Osteocyte (in vitro differentiated cells): ENCODE measurements at regions not wholly inside any gene's neighbourhood (a gene's known extent, or its start where the extent isn't known, plus 50 kb on each side); places are given as distances from the start of the nearest gene placed in this dataset.

Source experiments
- DNase-seq: peaks from one replicate; pipeline ENCODE4 v3.0.0; 2021; ENCODE audit warnings: mixed read lengths; ENCODE audit not compliant: unreplicated experiment; ENCODE audit errors: extremely low spot score
- H3K27ac Mint-ChIP-seq: one replicate; pipeline ENCODE4 v1.8.0; 2021; ENCODE audit warnings: mild to moderate bottlenecking, mixed read lengths; ENCODE audit not compliant: unreplicated experiment
- H3K27me3 Mint-ChIP-seq: one replicate; pipeline ENCODE4 v1.8.0; 2021; ENCODE audit warnings: mixed read lengths; ENCODE audit not compliant: unreplicated experiment
- H3K36me3 Mint-ChIP-seq: one replicate; pipeline ENCODE4 v1.8.0; 2021; ENCODE audit warnings: mixed read lengths; ENCODE audit not compliant: unreplicated experiment
- H3K4me1 Mint-ChIP-seq: one replicate; pipeline ENCODE4 v1.8.0; 2021; ENCODE audit warnings: mixed read lengths; ENCODE audit not compliant: unreplicated experiment
- H3K4me3 Mint-ChIP-seq: one replicate; pipeline ENCODE4 v1.8.0; 2021; ENCODE audit warnings: mild to moderate bottlenecking, moderate library complexity, mixed read lengths; ENCODE audit not compliant: unreplicated experiment
- H3K9me3 Mint-ChIP-seq: one replicate; pipeline ENCODE4 v1.8.0; 2021; ENCODE audit warnings: mixed read lengths; ENCODE audit not compliant: unreplicated experiment
- CTCF ChIP-seq: fragments of 200-600 bp; sonication (generic); IDR thresholded peaks from 2 replicates; pipeline ENCODE4 v1.5.0; 2021; ENCODE audit warnings: antibody characterized with exemption, mild to moderate bottlenecking, moderate library complexity

DNA sequence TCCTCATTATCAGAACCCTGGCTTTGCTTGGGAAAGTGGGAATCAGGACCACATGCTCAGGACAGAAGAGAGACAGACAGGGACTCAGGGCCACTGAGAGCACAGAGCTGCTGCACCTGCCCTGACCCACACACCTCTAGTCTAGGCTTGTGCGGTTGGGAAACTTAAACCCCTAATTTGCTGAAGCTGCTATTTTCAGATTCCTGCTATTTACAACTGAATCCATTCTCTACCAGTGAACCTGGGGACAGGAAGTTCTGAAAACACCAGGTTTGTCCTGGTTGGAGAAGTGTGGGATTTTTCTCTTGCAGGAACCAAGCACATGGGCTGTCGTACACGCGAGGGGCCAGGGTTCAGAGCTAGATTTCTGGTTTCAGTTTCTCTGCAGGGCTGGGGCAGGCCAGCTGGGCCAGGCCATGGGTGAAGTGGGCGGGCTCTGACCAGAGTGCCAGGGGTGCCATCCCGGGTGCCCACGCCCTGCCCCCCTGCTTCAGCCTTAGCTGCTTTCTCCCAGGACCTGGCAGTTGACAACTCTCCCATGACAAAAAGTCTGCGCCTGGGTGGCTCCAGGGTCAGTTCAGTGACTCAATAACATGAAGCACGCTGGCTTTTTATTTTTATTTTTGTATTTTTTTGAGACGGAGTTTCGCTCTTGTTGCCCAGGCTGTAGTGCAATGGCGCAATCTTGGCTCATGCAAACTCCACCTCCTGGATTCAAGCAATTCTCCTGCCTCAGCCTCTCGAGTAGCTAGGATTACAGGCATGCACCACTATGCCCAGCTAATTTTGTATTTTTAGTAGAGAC lies 51.3 kb upstream of the SLC1A4 start:
- Mint-ChIP-seq H3K4me3 (no peak overlapping the region), H3K9me3 (peaks cover 9% of the 10 kb centered on the region), H3K27ac (no peak overlapping the region), H3K4me1 (peaks cover 4% of the 10 kb centered on the region), H3K27me3 (peaks cover 18% of the 10 kb centered on the region), H3K36me3 (no peaks in the 10 kb centered on the region)
- no peak for DNase-seq
- TF ChIP-seq CTCF = no peak

- no peak for DNase-seq
- no peak overlapping the region for H3K27ac Mint-ChIP-seq
- H3K4me3 Mint-ChIP-seq = no peak overlapping the region
- H3K27me3 Mint-ChIP-seq = peaks cover 14% of the 10 kb centered on the region
- H3K4me1 Mint-ChIP-seq = peaks cover 4% of the 10 kb centered on the region
- no peak for TF ChIP-seq CTCF
- peaks cover 9% of the 10 kb centered on the region for H3K9me3 Mint-ChIP-seq
- H3K36me3 Mint-ChIP-seq = no peaks in the 10 kb centered on the region
Observed at GRCh38 chr2:64938607-64939285, 50.5 kb upstream of the SLC1A4 start.

- Mint-ChIP-seq H3K27me3 (peaks cover 7% of the 10 kb centered on the region), H3K4me1 (peaks cover 4% of the 10 kb centered on the region), H3K27ac (no peak overlapping the region), H3K4me3 (no peak overlapping the region), H3K9me3 (peaks cover 9% of the 10 kb centered on the region), H3K36me3 (no peaks in the 10 kb centered on the region)
- TF ChIP-seq CTCF = no peak
- no peak for DNase-seq
Observed at GRCh38 chr2:64939332-64939917, 49.8 kb upstream of the SLC1A4 start.
